ENCODE measurements at regions not wholly inside any gene's neighbourhood (a gene's known extent, or its start where the extent isn't known, plus 50 kb on each side); places are given as distances from the start of the nearest gene placed in this dataset.

DNA sequence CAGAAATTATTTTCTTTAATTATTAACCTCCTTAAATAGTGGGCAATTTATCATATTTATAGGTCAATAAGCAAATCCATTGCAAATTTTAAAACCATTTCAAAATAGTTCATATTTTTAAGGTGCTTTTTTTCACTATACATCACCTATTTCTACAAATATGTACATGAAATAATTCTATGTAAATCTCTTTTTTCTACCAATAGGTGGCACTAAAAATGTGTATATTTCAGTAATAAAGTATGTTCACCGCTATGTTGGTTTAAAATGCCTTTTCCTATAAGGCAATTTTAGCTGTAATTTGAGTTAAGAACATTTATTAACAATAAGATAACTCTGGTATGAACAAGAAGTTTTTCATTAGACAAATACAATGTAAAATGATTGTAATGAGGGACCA lies 672.2 kb downstream of the KCTD8 start:
- DNase-seq (ENCODE audit: low read depth in 1 of 2, low spot score in 1 of 2) = no peak
- no peak overlapping the region for H3K4me3 ChIP-seq (replicated peaks; ENCODE audit: insufficient read depth, low read length)
- no peaks in the 10 kb centered on the region for H3K27me3 ChIP-seq (ENCODE audit: insufficient read depth, poor library complexity, severe bottlenecking)
- no peak overlapping the region for H3K27ac ChIP-seq (replicated peaks)
- TF ChIP-seq POLR2AphosphoS5 (IDR thresholded peaks at IDR 0.05; ENCODE audit: low read depth) (no peak), GABPA (IDR thresholded peaks at IDR 0.05; ENCODE audit: low read depth) (no peak), SPI1 (IDR thresholded peaks at IDR 0.05; ENCODE audit: borderline replicate concordance, low read depth) (no peak)
- TF ChIP-seq, protein P1, sequence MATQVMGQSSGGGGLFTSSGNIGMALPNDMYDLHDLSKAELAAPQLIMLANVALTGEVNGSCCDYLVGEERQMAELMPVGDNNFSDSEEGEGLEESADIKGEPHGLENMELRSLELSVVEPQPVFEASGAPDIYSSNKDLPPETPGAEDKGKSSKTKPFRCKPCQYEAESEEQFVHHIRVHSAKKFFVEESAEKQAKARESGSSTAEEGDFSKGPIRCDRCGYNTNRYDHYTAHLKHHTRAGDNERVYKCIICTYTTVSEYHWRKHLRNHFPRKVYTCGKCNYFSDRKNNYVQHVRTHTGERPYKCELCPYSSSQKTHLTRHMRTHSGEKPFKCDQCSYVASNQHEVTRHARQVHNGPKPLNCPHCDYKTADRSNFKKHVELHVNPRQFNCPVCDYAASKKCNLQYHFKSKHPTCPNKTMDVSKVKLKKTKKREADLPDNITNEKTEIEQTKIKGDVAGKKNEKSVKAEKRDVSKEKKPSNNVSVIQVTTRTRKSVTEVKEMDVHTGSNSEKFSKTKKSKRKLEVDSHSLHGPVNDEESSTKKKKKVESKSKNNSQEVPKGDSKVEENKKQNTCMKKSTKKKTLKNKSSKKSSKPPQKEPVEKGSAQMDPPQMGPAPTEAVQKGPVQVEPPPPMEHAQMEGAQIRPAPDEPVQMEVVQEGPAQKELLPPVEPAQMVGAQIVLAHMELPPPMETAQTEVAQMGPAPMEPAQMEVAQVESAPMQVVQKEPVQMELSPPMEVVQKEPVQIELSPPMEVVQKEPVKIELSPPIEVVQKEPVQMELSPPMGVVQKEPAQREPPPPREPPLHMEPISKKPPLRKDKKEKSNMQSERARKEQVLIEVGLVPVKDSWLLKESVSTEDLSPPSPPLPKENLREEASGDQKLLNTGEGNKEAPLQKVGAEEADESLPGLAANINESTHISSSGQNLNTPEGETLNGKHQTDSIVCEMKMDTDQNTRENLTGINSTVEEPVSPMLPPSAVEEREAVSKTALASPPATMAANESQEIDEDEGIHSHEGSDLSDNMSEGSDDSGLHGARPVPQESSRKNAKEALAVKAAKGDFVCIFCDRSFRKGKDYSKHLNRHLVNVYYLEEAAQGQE (IDR thresholded peaks at IDR 0.05; ENCODE audit: insufficient replicate concordance, low read depth) = no peak
- TF ChIP-seq, protein P2, sequence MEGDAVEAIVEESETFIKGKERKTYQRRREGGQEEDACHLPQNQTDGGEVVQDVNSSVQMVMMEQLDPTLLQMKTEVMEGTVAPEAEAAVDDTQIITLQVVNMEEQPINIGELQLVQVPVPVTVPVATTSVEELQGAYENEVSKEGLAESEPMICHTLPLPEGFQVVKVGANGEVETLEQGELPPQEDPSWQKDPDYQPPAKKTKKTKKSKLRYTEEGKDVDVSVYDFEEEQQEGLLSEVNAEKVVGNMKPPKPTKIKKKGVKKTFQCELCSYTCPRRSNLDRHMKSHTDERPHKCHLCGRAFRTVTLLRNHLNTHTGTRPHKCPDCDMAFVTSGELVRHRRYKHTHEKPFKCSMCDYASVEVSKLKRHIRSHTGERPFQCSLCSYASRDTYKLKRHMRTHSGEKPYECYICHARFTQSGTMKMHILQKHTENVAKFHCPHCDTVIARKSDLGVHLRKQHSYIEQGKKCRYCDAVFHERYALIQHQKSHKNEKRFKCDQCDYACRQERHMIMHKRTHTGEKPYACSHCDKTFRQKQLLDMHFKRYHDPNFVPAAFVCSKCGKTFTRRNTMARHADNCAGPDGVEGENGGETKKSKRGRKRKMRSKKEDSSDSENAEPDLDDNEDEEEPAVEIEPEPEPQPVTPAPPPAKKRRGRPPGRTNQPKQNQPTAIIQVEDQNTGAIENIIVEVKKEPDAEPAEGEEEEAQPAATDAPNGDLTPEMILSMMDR (IDR thresholded peaks at IDR 0.05; ENCODE audit: insufficient read depth, low read length) = no peak

DNA sequence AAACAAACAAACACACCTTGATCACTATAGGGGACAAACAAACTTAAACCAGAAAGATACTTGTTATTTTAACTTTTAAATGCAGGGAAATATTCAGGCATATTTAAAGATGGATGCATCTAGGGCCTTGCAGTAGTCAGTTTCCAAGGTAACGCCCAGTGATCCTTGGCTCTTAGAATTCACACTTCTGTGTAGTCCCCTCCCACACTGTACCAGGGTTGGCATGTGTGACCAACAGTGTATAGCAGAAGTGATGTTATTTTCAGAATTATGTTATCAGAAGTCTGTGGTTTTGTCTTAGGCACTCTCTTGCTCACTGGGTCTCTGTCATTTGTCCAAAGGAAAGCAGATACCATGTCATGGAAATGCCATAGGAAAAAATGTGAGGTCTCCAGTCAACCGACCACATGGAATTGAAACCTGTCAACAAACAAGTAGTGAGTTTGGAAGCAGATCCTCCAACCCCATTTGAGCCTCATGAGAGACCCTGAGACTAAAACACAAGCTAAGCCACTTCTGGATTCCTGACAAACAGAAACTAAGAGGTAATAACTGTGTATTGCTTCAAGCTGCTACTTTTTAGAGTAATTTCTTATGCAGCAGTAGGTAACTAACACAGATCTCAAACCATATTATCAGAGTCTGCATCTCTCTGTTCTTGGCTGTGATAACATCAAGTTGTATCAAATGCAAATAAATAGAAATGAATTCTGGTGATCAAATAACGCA lies 670.3 kb downstream of the KCTD8 start:
- Histone ChIP-seq H3K27ac (replicated peaks) (no peak overlapping the region), H3K4me3 (replicated peaks; ENCODE audit: insufficient read depth, low read length) (no peak overlapping the region), H3K27me3 (ENCODE audit: insufficient read depth, poor library complexity, severe bottlenecking) (no peaks in the 10 kb centered on the region)
- TF ChIP-seq POLR2AphosphoS5 (IDR thresholded peaks at IDR 0.05; ENCODE audit: low read depth) (no peak), GABPA (IDR thresholded peaks at IDR 0.05; ENCODE audit: low read depth) (no peak), SPI1 (IDR thresholded peaks at IDR 0.05; ENCODE audit: borderline replicate concordance, low read depth) (no peak)
- TF ChIP-seq, protein P2 (IDR thresholded peaks at IDR 0.05; ENCODE audit: insufficient read depth, low read length) = no peak
- TF ChIP-seq, protein P1 (IDR thresholded peaks at IDR 0.05; ENCODE audit: insufficient replicate concordance, low read depth) = no peak
- no peak for DNase-seq (ENCODE audit: low read depth in 1 of 2, low spot score in 1 of 2)

DNA sequence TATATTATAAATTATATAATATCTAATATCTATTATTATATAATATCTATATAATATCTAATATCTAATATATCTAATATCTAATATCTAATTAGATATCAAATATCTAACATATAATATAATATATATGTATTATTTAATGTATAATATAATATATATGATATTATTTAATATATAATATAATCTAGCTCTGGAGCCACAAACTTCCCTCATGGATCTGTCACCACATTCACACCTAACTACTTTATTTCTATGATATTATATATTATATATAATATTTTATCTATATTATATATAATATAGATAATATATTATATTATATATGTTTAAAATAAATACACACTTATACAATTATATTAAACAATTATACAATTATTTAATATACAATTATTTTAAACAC lies 667.5 kb downstream of the KCTD8 start:
- Histone ChIP-seq H3K27me3 (ENCODE audit: insufficient read depth, poor library complexity, severe bottlenecking) (no peaks in the 10 kb centered on the region), H3K4me3 (replicated peaks; ENCODE audit: insufficient read depth, low read length) (no peak overlapping the region), H3K27ac (replicated peaks) (no peak overlapping the region)
- no peak for DNase-seq (ENCODE audit: low read depth in 1 of 2, low spot score in 1 of 2)
- TF ChIP-seq, protein P1 (IDR thresholded peaks at IDR 0.05; ENCODE audit: insufficient replicate concordance, low read depth) = no peak
- TF ChIP-seq POLR2AphosphoS5 (IDR thresholded peaks at IDR 0.05; ENCODE audit: low read depth) (no peak), GABPA (IDR thresholded peaks at IDR 0.05; ENCODE audit: low read depth) (no peak), SPI1 (IDR thresholded peaks at IDR 0.05; ENCODE audit: borderline replicate concordance, low read depth) (no peak)
- TF ChIP-seq, protein P2 (IDR thresholded peaks at IDR 0.05; ENCODE audit: insufficient read depth, low read length) = no peak
